LoVo (cell line): ENCODE measurements at regions not wholly inside any gene's neighbourhood (a gene's known extent, or its start where the extent isn't known, plus 50 kb on each side); places are given as distances from the start of the nearest gene placed in this dataset.
"Not testable (repeated sequence)": the region's sequence is repeated elsewhere in the genome, so short reads cannot be mapped to it uniquely, and the experiment has no call there.

Experiments
- DNase-seq: peaks from one replicate; pipeline ENCODE4 v3.0.0-alpha.2; 2016; ENCODE audit warnings: low spot score

DNA sequence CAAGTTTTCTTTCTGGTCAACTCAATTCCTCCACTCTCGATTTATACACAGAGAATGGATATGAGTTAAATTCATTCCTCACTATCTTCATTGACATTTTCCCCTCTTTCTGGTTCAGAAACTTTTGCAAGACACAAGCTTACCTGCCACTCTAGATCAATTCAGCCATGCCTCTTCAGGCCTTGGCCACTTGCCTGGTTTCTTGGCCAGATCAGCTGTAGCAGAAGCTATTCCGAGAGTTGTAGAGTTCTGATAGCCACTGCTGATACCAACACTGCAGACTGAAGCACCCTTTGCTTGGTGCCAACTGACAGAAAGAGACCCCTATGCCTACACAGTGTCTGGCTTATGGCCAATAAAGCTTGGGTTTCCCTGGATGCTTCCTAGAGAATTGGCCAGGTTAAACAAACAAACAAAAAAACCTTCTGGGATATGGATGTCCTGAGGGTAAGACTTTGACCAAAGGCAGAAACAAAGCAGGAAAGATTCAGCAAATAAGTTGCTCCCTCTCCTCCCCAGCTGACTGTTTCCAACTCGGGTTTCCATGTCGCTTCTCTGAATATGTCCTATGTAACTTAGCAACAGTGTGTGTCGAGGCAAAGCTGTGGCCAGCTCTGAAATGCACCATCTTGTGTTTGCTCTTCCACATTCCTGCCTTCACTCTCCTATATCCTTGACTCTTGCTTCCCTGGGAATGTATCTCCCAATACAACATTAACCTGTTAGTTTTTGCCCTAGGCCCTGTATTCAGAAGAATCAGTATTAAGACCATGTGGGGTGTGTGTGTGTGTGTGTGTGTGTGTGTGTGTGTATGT lies 521.6 kb downstream of the EPHA3 start:
- DNase-seq: no peak

DNA sequence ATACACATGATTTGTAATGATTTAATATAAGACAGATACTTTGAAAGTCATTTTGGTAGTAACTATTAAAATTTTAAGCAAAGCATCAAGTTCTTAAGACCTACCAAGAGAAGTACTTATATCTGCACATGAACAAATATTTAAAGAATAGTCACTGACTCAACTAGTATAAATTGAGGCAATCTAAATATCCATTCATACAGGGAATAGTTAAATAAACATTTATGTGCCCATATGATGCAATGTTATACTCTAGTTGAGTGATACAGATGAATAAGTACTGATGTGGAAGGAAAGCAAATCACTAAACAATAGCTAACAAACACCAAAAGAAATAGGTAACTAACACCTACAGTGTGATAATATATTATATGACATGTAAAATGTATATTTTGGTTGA lies 527.7 kb downstream of the EPHA3 start:
- no peak for DNase-seq

DNA sequence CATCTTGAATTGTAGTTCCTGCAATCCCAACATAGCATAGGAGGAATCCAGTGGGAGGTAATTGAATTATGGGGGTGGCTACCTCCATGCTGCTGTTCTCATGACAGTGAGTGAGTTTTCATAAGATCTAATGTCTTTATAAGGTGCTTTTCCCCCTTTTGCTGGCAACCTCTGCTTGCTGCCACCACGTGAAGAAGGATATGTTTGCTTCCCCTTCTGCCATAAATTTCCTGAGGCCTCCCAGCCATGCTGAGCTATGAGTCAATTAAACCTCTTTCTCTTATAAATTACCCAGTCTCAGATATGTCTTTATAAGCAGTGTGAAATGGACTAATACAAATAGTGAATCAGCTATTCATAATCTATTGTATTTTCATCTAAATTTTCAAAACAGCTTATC lies 537.3 kb downstream of the EPHA3 start:
- DNase-seq: no peak

DNA sequence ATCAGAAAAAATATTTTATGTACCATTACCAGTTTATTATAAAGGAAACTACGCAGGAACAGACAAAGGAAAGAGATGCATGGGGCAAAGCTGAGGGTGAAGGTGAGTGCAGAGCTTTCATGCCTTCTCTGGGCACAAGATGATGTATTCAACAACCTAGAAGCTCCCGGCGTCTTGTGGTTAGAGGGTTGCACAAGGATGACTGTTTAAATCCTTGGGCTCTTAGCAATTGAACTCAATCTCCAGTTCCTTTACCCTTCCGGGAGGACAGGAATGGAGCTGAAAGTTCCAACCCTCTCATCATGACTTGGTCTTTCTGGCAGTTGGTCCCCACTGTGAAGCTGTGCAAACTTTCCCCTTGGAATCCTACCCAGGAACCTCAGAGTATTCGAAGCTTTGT lies 542.0 kb downstream of the EPHA3 start:
- no peak for DNase-seq

DNA sequence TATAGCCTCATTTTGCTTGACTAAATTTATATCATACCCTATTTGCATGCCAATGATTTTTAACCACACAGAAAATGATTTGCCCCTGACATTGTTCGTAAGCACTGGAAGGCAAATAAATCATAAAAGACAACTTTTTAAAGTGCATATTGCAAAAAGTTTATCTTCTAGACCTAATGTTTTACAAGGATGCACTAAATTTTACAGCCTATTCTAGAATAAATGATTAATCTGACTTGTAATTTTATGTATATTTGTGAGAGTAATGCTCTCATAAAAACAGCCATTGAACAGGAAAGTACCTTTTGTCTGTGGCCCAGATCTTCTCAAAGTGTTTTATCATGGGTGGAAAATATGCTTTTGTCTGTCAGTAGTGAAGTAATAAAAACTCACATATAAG lies 546.6 kb downstream of the EPHA3 start:
- DNase-seq: no peak

DNA sequence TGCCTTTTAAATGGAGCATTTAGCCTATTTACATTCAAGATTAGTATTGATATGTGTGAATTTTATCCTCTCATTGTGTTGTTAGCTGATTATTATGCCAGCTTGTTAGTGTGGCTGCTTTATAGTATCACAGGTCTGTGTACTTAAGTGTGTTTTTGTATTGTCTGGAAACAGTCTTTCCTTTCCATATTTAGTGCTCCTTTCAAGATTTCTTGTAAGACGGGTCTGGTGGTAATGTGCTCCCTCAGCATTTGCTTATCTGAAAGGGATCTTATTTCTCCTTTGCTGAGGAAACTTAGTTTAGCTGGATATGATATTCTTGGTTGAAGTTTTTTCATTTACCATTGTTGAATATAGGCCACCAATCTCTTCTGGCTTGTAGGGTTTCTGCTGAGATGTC lies 549.0 kb downstream of the EPHA3 start:
- no peak for DNase-seq

DNA sequence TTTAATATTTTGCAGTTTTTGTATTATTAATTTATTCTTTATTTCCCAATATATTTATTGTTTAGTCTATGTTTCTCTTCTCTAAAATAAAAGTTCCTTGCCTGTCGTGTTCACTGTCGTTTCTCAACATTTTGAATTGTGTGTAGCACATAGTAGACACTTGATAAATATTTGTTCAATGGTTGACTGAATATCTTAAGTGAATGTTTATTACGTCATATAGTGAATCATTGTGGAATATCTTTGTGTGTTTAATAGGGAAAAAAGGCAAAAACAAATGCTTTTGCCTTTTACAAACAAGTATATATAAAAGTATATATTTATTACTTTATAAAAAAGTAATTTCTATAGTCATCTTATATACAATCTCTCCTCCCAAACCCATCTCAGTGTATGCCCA lies 572.3 kb downstream of the EPHA3 start:
- DNase-seq: no peak

DNA sequence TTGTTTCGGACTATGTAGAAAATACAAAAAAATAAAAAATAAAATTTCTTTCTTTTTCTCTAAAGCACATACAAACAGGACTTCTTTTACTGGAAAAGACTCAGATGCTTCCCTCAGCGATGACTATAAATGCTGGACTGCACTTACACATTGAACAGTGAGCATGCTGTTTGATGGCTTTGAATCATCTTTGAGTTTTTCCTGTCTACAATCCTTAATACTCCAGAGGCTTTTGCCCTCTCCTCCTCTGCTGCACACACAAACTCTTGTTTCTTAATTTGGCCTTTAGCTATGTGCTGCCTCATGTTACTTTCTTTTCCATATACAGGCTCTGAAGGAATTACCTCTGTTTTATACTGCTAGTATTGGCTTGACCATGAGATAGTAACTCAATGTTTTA lies 575.1 kb downstream of the EPHA3 start:
- no peak for DNase-seq

DNA sequence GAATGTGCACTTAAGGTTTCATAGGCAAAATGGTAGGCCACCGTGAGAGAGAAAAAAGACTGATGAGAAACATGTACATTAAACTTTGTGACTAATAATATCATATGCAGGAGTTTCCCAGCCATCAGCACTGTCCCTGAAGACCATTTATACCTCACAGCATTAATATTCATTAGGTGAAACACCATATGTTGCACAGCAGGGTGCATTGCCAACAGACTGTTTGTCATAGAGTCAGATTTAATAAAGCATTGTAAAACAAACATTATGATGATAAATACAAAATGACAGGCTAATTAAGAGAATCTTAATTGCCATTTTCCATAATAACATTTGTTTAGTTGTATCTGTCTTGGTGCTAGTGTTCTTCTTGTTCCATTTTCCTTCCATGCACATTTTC lies 578.3 kb downstream of the EPHA3 start:
- DNase-seq: no peak

DNA sequence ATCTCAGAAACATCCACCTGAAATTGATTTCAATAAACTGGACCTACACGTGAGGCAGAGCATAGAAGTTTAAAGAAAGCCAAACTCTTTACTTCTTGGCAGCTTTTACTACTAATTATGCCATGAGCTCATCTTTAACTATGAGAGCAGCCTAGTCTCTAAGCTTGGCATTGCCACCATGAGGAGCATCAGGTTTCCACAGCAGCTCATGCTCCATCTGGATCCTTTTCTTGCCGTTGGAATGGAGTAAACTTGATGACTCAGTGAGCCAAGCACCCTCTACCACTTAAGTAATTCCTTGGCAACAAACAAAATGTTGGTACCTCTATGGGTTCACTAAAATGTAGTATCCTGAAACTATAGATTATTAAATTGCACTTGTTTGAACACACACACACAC lies 583.2 kb downstream of the EPHA3 start:
- DNase-seq: no peak

DNA sequence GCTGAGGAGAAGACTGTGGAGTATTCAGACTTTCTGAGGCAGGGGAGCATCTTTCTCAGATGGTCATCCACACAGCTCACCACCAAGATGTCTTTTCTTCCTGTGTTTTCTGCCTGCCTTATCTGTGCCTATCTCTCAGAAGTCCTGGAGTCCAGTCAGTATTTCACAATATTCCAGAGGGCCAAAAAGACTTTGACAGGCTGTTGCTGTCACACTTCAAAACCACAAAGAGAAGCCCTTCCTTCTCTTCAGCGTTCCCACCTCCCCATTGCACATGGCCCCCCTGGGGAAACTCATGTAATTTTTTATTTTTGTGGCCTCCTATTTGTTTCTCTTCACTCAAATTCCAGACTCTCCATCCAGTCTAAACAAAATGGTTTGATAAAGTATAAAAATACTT lies 585.2 kb downstream of the EPHA3 start:
- no peak for DNase-seq

DNA sequence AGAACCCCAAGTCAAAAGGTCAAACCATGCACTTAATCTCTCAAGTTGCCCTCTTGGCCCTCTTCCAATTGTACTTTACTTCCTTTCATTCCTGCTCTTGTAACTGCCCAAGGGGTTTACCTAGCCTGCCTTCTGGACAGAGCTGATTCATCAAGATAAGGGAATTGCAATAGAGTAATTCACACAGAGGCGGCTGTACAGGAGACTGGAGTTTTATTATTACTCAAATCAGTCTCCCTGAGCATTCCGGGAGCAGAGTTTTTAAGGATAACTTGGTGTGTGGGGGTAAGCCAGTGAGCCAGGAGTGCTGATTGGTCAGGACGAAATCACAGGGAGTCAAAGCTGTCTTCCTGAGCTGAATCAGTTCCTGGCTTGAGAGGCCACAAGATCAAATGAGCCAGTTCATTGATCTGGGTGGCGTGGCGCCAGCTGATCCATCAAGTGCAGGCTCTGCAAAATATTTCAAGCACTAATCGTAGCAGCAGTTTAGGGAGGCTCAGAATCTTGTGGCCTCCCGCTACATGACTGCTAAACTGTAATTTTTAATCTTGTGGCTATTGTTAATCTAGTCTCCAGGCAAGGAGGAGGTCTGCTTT lies 590.0 kb downstream of the EPHA3 start:
- no peak for DNase-seq

DNA sequence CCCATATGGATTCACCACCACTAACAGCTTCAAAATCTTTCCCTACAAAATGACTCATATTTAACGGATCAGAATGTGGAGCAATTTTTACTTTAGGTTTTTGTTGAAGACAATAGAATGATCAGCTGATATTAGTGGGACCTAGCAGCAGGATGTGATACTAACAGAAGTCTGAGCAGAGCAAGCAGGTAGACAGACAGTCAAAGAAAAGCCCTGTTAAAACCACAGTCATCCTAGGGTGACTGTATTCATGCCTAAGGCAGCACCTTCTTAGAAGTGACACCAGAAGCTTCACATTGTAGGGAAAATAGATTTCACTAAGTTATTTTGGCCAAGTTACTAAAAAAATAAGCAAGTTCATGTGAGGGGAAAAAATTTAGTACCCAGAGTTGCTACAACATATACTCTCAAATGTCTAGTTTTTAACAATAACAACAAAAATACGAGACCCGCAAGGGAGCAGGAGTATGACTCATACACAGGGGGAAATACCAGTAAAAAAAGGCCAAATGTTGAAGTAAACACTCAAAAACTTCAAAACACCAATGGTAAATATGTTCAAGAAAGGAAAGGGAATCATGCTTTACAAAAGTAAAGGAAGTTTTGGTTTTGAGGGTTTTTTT lies 590.9 kb downstream of the EPHA3 start:
- DNase-seq: no peak

DNA sequence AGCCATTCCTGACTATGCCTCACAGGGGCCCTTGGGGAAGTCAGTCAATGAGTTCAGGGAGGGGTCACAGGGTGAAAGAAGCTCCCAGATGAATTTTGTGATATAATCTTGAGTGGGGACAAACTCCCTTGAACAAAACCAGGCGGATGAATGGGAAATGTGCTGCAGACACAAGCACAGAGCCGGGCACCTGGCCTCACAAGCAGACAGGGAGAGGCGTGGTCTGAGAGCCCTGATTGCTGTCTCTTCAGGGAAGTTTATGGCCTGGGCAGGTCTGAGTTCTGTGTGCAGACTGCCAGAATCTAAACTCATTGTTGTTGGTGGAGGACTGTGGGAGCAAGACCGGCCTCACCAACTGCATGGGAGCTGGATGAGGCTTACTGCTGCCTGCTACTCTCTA lies 591.8 kb downstream of the EPHA3 start:
- no peak for DNase-seq

DNA sequence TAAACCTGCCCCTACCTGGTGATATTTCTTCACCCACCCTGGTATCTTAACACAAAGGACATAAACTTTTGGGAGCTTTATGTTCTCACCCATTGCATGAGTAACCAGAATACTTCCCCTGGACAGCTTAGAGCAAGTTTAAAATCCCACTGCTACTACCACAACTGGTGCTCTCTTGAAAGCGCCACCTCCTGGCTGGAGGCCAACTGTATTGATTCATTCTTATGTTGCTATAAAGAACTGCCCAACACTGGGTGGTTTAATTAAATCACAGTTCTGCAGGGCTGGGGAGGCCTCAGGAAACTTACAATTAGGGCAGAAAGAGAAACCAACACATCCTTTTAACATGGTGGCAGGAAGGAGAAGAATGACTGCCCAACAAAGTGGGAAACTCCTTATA lies 592.4 kb downstream of the EPHA3 start:
- no peak for DNase-seq

DNA sequence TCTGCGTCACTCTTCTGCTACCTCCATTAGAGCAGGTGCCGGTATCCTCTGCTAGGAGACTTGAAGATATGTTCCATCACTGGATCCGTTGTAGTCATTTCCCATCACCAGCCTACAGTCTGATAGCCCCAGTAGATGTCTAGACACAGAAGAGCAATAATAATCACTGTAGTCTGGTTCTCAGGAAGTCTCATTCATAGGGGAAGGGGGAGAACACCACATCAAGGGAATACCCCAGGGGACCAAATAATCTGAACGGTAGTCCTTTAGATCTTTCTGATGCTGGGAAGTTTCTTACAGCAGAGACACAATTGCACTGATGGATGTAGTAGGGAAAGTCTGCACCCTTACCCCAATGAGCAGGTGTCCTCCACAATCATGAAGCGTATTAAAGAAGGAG lies 595.0 kb downstream of the EPHA3 start:
- DNase-seq: no peak

DNA sequence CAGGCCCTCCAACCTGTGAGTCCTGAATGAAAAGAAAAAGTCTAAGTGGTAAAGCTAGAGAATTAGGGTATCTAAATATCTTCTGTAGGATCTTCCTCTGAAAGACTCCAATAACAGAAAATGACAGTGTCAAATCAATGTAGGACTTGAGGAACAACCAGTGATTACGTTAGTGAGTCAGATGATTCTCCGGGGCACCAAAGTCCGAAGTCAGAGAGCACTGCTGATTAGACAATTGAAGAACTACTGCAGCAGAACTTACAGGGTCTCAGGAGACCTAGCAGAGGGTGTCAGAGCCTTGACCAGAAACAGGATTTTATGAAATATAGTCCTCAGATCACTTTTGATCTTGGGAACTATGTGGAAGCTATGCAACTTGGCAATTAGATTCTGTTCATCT lies 605.8 kb downstream of the EPHA3 start:
- no peak for DNase-seq

DNA sequence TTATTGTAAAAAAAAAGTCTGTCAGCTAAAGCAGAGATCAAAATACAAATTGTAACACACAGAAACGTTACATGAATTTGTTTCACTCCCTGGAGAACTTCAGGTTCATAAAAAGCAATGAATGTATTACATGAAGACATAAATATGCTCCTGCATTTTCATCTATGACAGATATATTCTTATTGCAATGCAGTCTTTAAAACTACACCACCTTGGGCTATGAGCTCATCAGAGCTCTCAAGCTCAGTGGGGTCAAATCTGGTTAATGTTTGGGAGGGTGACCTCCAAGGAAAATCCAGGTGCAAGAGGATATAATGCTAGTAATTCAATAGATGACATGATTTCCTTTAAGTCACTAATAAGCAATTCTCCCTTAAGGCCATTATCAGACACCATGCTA lies 606.8 kb downstream of the EPHA3 start:
- no peak for DNase-seq

DNA sequence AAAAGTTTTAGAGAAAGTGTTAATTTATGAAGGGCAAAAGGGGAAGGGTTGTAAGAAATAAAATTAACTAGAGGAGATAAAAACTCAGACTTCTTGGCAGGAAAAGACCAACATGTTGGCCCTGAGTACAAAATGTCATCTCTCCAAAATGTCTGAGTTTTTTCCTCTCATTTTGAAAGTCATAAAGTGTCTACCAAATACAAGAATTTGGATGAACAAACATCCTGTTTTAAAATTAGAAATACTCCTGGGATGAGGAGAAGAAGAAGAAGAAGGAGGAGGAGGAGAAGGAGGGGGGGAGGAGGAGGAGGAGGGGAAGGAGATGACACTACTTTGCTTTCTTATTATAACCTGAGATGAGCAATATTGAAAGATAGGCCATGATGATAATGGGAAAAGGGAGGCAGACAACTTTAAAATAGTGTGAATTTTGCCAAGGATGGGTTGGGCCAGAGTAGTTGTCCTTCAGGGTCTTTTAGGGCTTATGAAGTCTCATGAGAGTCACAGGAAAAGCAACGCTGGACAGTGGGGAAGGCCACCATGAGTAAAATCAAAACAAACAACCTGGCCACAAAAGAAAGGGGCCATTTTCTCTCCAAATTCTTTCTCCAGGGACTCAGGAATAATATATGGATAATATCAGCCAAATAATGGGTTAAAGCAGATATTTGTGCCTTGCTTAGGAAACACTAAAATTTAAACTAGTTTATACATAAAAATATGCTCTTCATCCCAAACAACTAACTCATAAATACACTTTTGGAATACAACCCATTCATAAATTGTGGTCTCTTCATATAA lies 632.9 kb downstream of the EPHA3 start:
- no peak for DNase-seq

DNA sequence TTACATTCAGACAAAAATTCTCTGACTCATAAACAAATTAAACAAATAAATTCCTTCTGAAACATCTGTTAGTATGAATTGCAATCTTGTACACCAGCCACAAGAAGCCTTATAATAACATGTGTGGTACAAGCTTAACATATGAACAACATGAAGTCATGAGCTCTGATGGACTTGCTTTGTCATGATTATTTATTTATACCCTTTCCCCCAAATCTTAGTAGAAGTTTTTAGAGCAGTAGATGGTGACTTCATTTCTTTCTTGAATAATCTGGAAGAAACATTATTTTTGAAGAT lies 633.4 kb downstream of the EPHA3 start:
- no peak for DNase-seq

DNA sequence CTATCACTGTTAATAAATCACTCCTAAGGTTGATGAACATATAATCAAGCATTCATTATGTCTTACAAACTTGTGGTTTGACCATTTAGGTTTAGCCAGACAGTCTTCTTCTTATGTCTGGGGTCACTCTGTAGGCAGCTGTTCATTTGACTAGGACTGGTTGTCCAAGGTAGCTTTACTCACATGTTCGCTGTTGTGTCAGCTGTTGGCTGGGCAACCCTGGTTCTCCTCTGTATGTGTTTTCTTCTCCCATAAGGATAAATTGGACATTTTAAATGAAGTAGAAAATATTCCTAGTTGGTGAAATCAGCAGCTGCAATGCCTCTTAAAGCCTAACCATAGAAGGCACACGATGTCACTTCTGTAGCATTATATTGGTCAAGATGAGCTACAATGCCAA lies 635.1 kb downstream of the EPHA3 start:
- no peak for DNase-seq

DNA sequence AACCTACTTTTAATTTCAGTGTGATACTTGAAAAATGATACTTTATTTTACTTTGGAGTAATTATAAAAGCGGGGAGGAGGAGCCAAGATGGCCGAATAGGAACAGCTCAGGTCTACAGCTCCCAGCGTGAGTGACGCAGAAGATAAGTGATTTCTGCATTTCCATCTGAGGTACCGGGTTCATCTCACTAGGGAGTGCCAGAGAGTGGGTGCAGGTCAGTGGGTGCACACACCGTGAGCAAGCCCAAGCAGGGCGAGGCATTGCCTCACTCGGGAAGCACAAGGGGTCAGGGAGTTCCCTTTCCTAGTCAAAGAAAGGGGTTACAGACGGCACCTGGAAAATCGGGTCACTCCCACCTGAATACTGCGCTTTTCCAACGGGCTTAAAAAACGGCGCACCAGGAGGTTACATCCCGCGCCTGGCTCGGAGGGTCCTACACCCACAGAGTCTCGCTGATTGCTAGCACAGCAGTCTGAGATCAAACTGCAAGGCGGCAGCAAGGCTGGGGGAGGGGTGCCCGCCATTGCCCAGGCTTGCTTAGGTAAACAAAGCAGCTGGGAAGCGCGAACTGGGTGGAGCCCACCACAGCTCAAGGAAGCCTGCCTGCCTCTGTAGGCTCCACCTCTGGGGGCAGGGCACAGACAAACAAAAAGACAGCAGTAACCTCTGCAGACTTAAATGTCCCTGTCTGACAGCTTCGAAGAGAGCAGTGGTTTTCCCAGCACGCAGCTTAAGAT lies 640.3 kb downstream of the EPHA3 start:
- not testable (repeated sequence) for DNase-seq
